A549 (cell line): ENCODE measurements at regions not wholly inside any gene's neighbourhood (a gene's known extent, or its start where the extent isn't known, plus 50 kb on each side); places are given as distances from the start of the nearest gene placed in this dataset.

Experiments
- ATAC-seq, 2 experiments: fragments of 200-7000 bp in 1 of 2; fragments of >200 bp in 1 of 2; cut with Nextera tagmentation in 1 of 2; cut with Tn5 transposase in 1 of 2; 3 replicates each; pipeline versions ENCODE4 v1.8.0 to v1.9.1; 2018 to 2020; ENCODE audit warnings: mild to moderate bottlenecking in 1 of 2, moderate library complexity in 1 of 2
- CTCF ChIA-PET: fragments of 300-600 bp; sonication (Branson Sonifier 250); formaldehyde crosslinking; extraction: SDS; loops from one replicate; lab custom pipeline; 2021; ENCODE audit warnings: antibody characterized with exemption, inconsistent platforms; lab: Yijun Ruan, JAX
- POLR2A ChIA-PET: fragments of 350-600 bp; formaldehyde crosslinking; extraction: SDS; loops from one replicate; lab custom pipeline; 2021; ENCODE audit warnings: antibody characterized with exemption, inconsistent platforms; lab: Yijun Ruan, JAX
- DNase-seq, 2 experiments: peaks; one replicate each; pipeline versions ENCODE4 v3.0.0 to v3.0.0-alpha.2; 2011 to 2016; ENCODE audit warnings: low read depth in 1 of 2, low spot score in 1 of 2
- FAIRE-seq: peaks from 2 replicates; lab custom pipeline; 2011; peaks lifted over from hg19 to GRCh38; lab: Jason Lieb, UNC
- H3K27ac ChIP-seq, 2 experiments: fragments of >200 bp; sonication (Bioruptor Twin); formaldehyde crosslinking; 3 replicates each; pipeline ENCODE4 v1.5.1; 2016 to 2017
- H3K4me1 ChIP-seq: fragments of >200 bp; sonication (Bioruptor Twin); formaldehyde crosslinking; 3 replicates; pipeline ENCODE4 v1.6.1; 2016
- H3K4me2 ChIP-seq: fragments of >200 bp; sonication (Bioruptor Twin); formaldehyde crosslinking; 3 replicates; pipeline ENCODE4 v1.6.1; 2016
- H3K4me3 ChIP-seq: fragments of >200 bp; sonication (Bioruptor Twin); formaldehyde crosslinking; 3 replicates; pipeline ENCODE4 v1.5.1; 2016
- H3K9me3 ChIP-seq: fragments of >200 bp; sonication (Bioruptor Twin); formaldehyde crosslinking; 3 replicates; pipeline ENCODE4 v1.6.1; 2016
- BHLHE40 ChIP-seq: IDR thresholded peaks from 2 replicates; pipeline ENCODE4 v1.6.1; 2012; ENCODE audit warnings: low read depth, low read length, inconsistent platforms
- CBX8 ChIP-seq: fragments of 200-600 bp; sonication (generic); IDR thresholded peaks from 2 replicates; pipeline ENCODE4 v1.6.1; 2016
- CEBPB ChIP-seq, 2 experiments: fragments of >200 bp in 1 of 2; sonication (Bioruptor Twin) in 1 of 2; formaldehyde crosslinking in 1 of 2; IDR thresholded peaks; 2 replicates each; pipeline ENCODE4 v1.6.1; 2012 to 2016
- CHD2 ChIP-seq: fragments of 150-350 bp; IDR thresholded peaks from 2 replicates; pipeline ENCODE4 v1.6.1; 2014; ENCODE audit warnings: low read length; ENCODE audit not compliant: partially characterized antibody
- E2F6 ChIP-seq: IDR thresholded peaks from 2 replicates; pipeline ENCODE4 v1.6.1; 2012; ENCODE audit warnings: low read depth, borderline replicate concordance
- ELK1 ChIP-seq: fragments of 150-350 bp; IDR thresholded peaks from 2 replicates; pipeline ENCODE4 v1.6.1; 2014; ENCODE audit warnings: low read depth, mild to moderate bottlenecking, low read length
- EP300 ChIP-seq, 2 experiments: fragments of >200 bp; sonication (Bioruptor Twin); formaldehyde crosslinking; IDR thresholded peaks; 2 replicates in 1 of 2; 3 replicates in 1 of 2; pipeline ENCODE4 v1.6.1; 2016 to 2017
- ESRRA ChIP-seq: fragments of 150-350 bp; IDR thresholded peaks from 2 replicates; pipeline ENCODE4 v1.6.1; 2014; ENCODE audit warnings: mild to moderate bottlenecking, low read length, borderline replicate concordance
- HES2 ChIP-seq: fragments of >200 bp; sonication (Bioruptor Twin); formaldehyde crosslinking; IDR thresholded peaks from 2 replicates; pipeline ENCODE4 v1.6.1; 2016
- HEYL ChIP-seq: fragments of 250-450 bp; sonication (Bioruptor Pico); IDR thresholded peaks from 2 replicates; pipeline ENCODE4 v1.8.0; 2021; ENCODE audit warnings: mild to moderate bottlenecking, moderate library complexity
- HMGXB4 ChIP-seq: fragments of 250-450 bp; sonication (Bioruptor Pico); IDR thresholded peaks from 2 replicates; pipeline ENCODE4 v1.5.0; 2021; ENCODE audit warnings: mild to moderate bottlenecking, moderate library complexity, borderline replicate concordance
- HOXB13 ChIP-seq: fragments of 250-450 bp; sonication (Bioruptor Pico); IDR thresholded peaks from 2 replicates; pipeline ENCODE4 v1.5.0; 2020; ENCODE audit warnings: low read depth, mild to moderate bottlenecking, moderate library complexity
- JUN ChIP-seq, 2 experiments: fragments of >200 bp; sonication (Bioruptor Twin); formaldehyde crosslinking; IDR thresholded peaks; 2 replicates in 1 of 2; 3 replicates in 1 of 2; pipeline ENCODE4 v1.6.1; 2016 to 2017
- JUNB ChIP-seq: fragments of >200 bp; sonication (Bioruptor Twin); formaldehyde crosslinking; IDR thresholded peaks from 2 replicates; pipeline ENCODE4 v1.6.1; 2016
- KDM5A ChIP-seq: fragments of 200-600 bp; sonication (generic); IDR thresholded peaks from 2 replicates; pipeline ENCODE4 v1.6.1; 2016; ENCODE audit warnings: antibody characterized with exemption, mild to moderate bottlenecking
- NFE2L2 ChIP-seq: fragments of 150-350 bp; conservative IDR thresholded peaks from 2 replicates; pipeline ENCODE4 v1.6.1; 2014; ENCODE audit warnings: low read length
- NR3C1 ChIP-seq: fragments of >200 bp; sonication (Bioruptor Twin); formaldehyde crosslinking; IDR thresholded peaks from 3 replicates; pipeline ENCODE4 v1.6.1; 2017
- PBX3 ChIP-seq: IDR thresholded peaks from 2 replicates; pipeline ENCODE4 v1.6.1; 2012
- PHF8 ChIP-seq: fragments of 200-600 bp; sonication (generic); IDR thresholded peaks from 2 replicates; pipeline ENCODE4 v1.6.1; 2016; ENCODE audit warnings: low read depth, mild to moderate bottlenecking, antibody characterized with exemption, moderate library complexity, borderline replicate concordance
- RCOR1 ChIP-seq: fragments of 150-350 bp; IDR thresholded peaks from 2 replicates; pipeline ENCODE4 v1.6.1; 2014; ENCODE audit warnings: antibody characterized with exemption, low read length, low read depth
- REST ChIP-seq: fragments of 200-600 bp; sonication (generic); IDR thresholded peaks from 2 replicates; pipeline ENCODE4 v1.6.1; 2016; ENCODE audit warnings: antibody characterized with exemption, mild to moderate bottlenecking, moderate library complexity
- RNF2 ChIP-seq: fragments of 200-600 bp; sonication (generic); IDR thresholded peaks from 2 replicates; pipeline ENCODE4 v1.6.1; 2016; ENCODE audit warnings: low read depth, mild to moderate bottlenecking, antibody characterized with exemption, moderate library complexity, borderline replicate concordance
- SMC3 ChIP-seq: fragments of >200 bp; sonication (Bioruptor Twin); formaldehyde crosslinking; IDR thresholded peaks from 3 replicates; pipeline ENCODE4 v1.6.1; 2018; ENCODE audit warnings: inconsistent platforms
- ZC3H11A ChIP-seq: fragments of 450-650 bp; IDR thresholded peaks from 2 replicates; pipeline ENCODE4 v1.6.1; 2014; ENCODE audit warnings: antibody characterized with exemption, mild to moderate bottlenecking
- ZNF302 ChIP-seq: fragments of 250-450 bp; sonication (Bioruptor Pico); IDR thresholded peaks from 2 replicates; pipeline ENCODE4 v1.9.0; 2021; ENCODE audit warnings: inconsistent platforms, mild to moderate bottlenecking, moderate library complexity
- WGBS: methylation state at CpG from one replicate; pipeline ENCODE4 v1.1.6; 2017; ENCODE audit errors: missing lambda C conversion rate; 5-methylcytosine and 5-hydroxymethylcytosine counted together

GRCh38 chr5:174563899-174564298, 160.5 kb upstream of the MSX2 start (continued):
- TF ChIP-seq REST (no peak), BHLHE40 (no peak), ESRRA (no peak), HOXB13 (CRISPR knock-in tag) (no peak), JUN (IDR thresholded peaks at IDR 0.05) (no peak), E2F6 (no peak), NR3C1 (no peak), HMGXB4 (no peak), KDM5A (no peak)

- ChIA-PET CTCF (interaction anchor here (1.3 kb wide), 1 partner anchor 58 kb away, joined by 3 read pairs; no protein-coding TSS in a partner anchor), POLR2A (no interaction called here)
- FAIRE-seq: no peak
- no peak for ATAC-seq
- WGBS: 68% methylated on average over 7 of the region's 7 CpGs
- no peaks in the 10 kb centered on the region for H3K9me3 ChIP-seq
- no peak overlapping the region for H3K27ac ChIP-seq
- no peak overlapping the region for H3K4me2 ChIP-seq
- peaks cover 14% of the 10 kb centered on the region for H3K4me1 ChIP-seq
- DNase-seq: no peak
- no peak overlapping the region for H3K4me3 ChIP-seq
- TF ChIP-seq RNF2 (no peak), CHD2 (no peak), RCOR1 (no peak), ZC3H11A (no peak), HMGXB4 (no peak), NFE2L2 (no peak), HEYL (no peak), EP300 (IDR thresholded peaks at IDR 0.05) (no peak), REST (no peak), HES2 (no peak), ELK1 (no peak), PBX3 (no peak), CEBPB (IDR thresholded peaks at IDR 0.05) (no peak), CBX8 (no peak), JUNB (no peak), PHF8 (no peak), ZNF302 (no peak), SMC3 (no peak)
Measured at GRCh38 chr5:174567506-174568141, 156.8 kb upstream of the MSX2 start.
